Gastrocnemius medialis (tissue), 4 donors: ENCODE measurements at regions not wholly inside any gene's neighbourhood (a gene's known extent, or its start where the extent isn't known, plus 50 kb on each side); places are given as distances from the start of the nearest gene placed in this dataset.

ENCODE experiments used
- CTCF ChIP-seq, 5 experiments: fragments of 450-650 bp in 3 of 5; fragments of 200-600 bp in 2 of 5; sonication (generic) in 2 of 5; IDR thresholded peaks in 4 of 5; conservative IDR thresholded peaks in 1 of 5; 1 replicate in 4 of 5; 2 replicates in 1 of 5; pipeline ENCODE4 v1.5.1; 2016 to 2019; ENCODE audit warnings: antibody characterized with exemption in 5 of 5, mild to moderate bottlenecking in 3 of 5, moderate library complexity in 3 of 5
- POLR2A ChIP-seq, 2 donors: fragments of 450-650 bp; IDR thresholded peaks; one replicate each; pipeline ENCODE4 v1.6.1; 2017; ENCODE audit warnings: antibody characterized with exemption in 2 of 2, mild to moderate bottlenecking in 2 of 2, moderate library complexity in 2 of 2

- TF ChIP-seq CTCF (IDR thresholded peaks at IDR 0.05 in 4 of 5, conservative IDR thresholded peaks at IDR 0.05 in 1 of 5) = no peak
- no peak for TF ChIP-seq POLR2A (IDR thresholded peaks at IDR 0.05)
These were observed 136.5 kb upstream of the MMADHC start for GRCh38 chr2:149724091-149724490.
